ENCODE measurements at regions not wholly inside any gene's neighbourhood (a gene's known extent, or its start where the extent isn't known, plus 50 kb on each side); places are given as distances from the start of the nearest gene placed in this dataset.

- no peak overlapping the region for H3K4me3 Mint-ChIP-seq (ENCODE audit: unreplicated experiment)
- H3K27me3 Mint-ChIP-seq (ENCODE audit: low read depth) = no peaks in the 10 kb centered on the region
- no peaks in the 10 kb centered on the region for H3K9me3 Mint-ChIP-seq (ENCODE audit: low read depth)
- H3K4me1 Mint-ChIP-seq (ENCODE audit: low read depth) = peaks cover 37% of the 10 kb centered on the region
- H3K36me3 Mint-ChIP-seq (ENCODE audit: low read depth) = peaks cover under 1% of the 10 kb centered on the region
- DNase-seq (ENCODE audit: low spot score) = no peak
- no peak overlapping the region for H3K27ac Mint-ChIP-seq (ENCODE audit: unreplicated experiment)
- TF ChIP-seq CTCF (IDR thresholded peaks at IDR 0.05) = no peak
Measured at GRCh38 chr1:200480964-200481363, 71.1 kb upstream of the ZNF281 start.

- Mint-ChIP-seq H3K4me3 (ENCODE audit: unreplicated experiment) (no peak overlapping the region), H3K27ac (ENCODE audit: unreplicated experiment) (no peak overlapping the region), H3K36me3 (ENCODE audit: low read depth) (peaks cover 1% of the 10 kb centered on the region), H3K27me3 (ENCODE audit: low read depth) (no peaks in the 10 kb centered on the region), H3K4me1 (ENCODE audit: low read depth) (peaks cover 37% of the 10 kb centered on the region), H3K9me3 (ENCODE audit: low read depth) (no peaks in the 10 kb centered on the region)
- TF ChIP-seq CTCF (IDR thresholded peaks at IDR 0.05) = no peak
- DNase-seq (ENCODE audit: low spot score) = no peak
Measured at GRCh38 chr1:200479816-200480215, 70.0 kb upstream of the ZNF281 start.

GRCh38 chr1:200478945-200479558 lies 69.2 kb upstream of the ZNF281 start:
- Mint-ChIP-seq H3K27me3 (ENCODE audit: low read depth) (no peaks in the 10 kb centered on the region), H3K4me1 (ENCODE audit: low read depth) (peaks cover 37% of the 10 kb centered on the region), H3K36me3 (ENCODE audit: low read depth) (peaks cover 1% of the 10 kb centered on the region), H3K9me3 (ENCODE audit: low read depth) (no peaks in the 10 kb centered on the region), H3K27ac (ENCODE audit: unreplicated experiment) (no peak overlapping the region), H3K4me3 (ENCODE audit: unreplicated experiment) (no peak overlapping the region)
- no peak for DNase-seq (ENCODE audit: low spot score)
- no peak for TF ChIP-seq CTCF (IDR thresholded peaks at IDR 0.05)

- Mint-ChIP-seq H3K27me3 (ENCODE audit: low read depth) (no peaks in the 10 kb centered on the region), H3K27ac (ENCODE audit: unreplicated experiment) (no peak overlapping the region), H3K4me3 (ENCODE audit: unreplicated experiment) (no peak overlapping the region), H3K36me3 (ENCODE audit: low read depth) (peaks cover 1% of the 10 kb centered on the region), H3K9me3 (ENCODE audit: low read depth) (no peaks in the 10 kb centered on the region), H3K4me1 (ENCODE audit: low read depth) (peaks cover 32% of the 10 kb centered on the region)
- TF ChIP-seq CTCF (IDR thresholded peaks at IDR 0.05) = no peak
- no peak for DNase-seq (ENCODE audit: low spot score)
Measured at GRCh38 chr1:200478239-200478623, 68.4 kb upstream of the ZNF281 start.

- H3K4me3 Mint-ChIP-seq (ENCODE audit: unreplicated experiment) = no peak overlapping the region
- H3K9me3 Mint-ChIP-seq (ENCODE audit: low read depth) = no peaks in the 10 kb centered on the region
- no peak for DNase-seq (ENCODE audit: low spot score)
- peaks cover 11% of the 10 kb centered on the region for H3K4me1 Mint-ChIP-seq (ENCODE audit: low read depth)
- peaks cover 2% of the 10 kb centered on the region for H3K27me3 Mint-ChIP-seq (ENCODE audit: low read depth)
- peaks cover 1% of the 10 kb centered on the region for H3K36me3 Mint-ChIP-seq (ENCODE audit: low read depth)
- no peak for TF ChIP-seq CTCF (IDR thresholded peaks at IDR 0.05)
- no peak overlapping the region for H3K27ac Mint-ChIP-seq (ENCODE audit: unreplicated experiment)
Measured at GRCh38 chr1:200474633-200475032, 64.8 kb upstream of the ZNF281 start.

All from chondrocyte (in vitro differentiated cells).